ENCODE measurements at regions not wholly inside any gene's neighbourhood (a gene's known extent, or its start where the extent isn't known, plus 50 kb on each side); places are given as distances from the start of the nearest gene placed in this dataset.

DNA sequence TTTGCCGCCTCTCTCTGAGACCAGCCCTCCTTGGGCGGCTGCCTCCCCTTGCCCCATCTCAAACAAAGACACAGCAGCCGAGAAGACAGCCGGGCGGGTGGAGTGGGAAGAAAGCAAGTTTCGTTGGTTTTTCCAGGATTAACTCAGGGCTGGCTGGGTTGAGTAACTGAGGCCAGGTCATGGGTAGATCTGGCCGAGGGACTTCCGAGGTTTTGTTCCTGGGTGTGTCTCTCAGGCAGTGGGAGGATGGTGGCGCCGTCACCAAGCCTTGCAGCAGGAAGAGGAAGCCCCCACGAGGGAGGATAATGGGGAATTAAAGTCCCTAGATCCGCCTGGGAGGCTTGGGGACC lies 167.2 kb downstream of the TTLL2 start:
- TF ChIP-seq, protein P1, sequence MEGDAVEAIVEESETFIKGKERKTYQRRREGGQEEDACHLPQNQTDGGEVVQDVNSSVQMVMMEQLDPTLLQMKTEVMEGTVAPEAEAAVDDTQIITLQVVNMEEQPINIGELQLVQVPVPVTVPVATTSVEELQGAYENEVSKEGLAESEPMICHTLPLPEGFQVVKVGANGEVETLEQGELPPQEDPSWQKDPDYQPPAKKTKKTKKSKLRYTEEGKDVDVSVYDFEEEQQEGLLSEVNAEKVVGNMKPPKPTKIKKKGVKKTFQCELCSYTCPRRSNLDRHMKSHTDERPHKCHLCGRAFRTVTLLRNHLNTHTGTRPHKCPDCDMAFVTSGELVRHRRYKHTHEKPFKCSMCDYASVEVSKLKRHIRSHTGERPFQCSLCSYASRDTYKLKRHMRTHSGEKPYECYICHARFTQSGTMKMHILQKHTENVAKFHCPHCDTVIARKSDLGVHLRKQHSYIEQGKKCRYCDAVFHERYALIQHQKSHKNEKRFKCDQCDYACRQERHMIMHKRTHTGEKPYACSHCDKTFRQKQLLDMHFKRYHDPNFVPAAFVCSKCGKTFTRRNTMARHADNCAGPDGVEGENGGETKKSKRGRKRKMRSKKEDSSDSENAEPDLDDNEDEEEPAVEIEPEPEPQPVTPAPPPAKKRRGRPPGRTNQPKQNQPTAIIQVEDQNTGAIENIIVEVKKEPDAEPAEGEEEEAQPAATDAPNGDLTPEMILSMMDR (IDR thresholded peaks at IDR 0.05; ENCODE audit: poor library complexity, severe bottlenecking), result no peak

GRCh38 chr6:167493310-167493709 lies 168.4 kb downstream of the TTLL2 start:
- DNase-seq (ENCODE audit: low spot score), result no peak
- Histone ChIP-seq H3K27ac (ENCODE audit: poor library complexity, severe bottlenecking) (no peak overlapping the region), H3K4me3 (ENCODE audit: severe bottlenecking) (no peak overlapping the region), H3K4me1 (ENCODE audit: insufficient read depth, poor library complexity, severe bottlenecking) (no peaks in the 10 kb centered on the region), H3K27me3 (ENCODE audit: insufficient read depth, poor library complexity, severe bottlenecking) (peaks cover 11% of the 10 kb centered on the region), H3K36me3 (ENCODE audit: low read depth) (no peaks in the 10 kb centered on the region), H3K9me3 (ENCODE audit: severe bottlenecking) (no peaks in the 10 kb centered on the region)
- ATAC-seq (ENCODE audit: low read depth), result no peak
- TF ChIP-seq, protein P1 (IDR thresholded peaks at IDR 0.05; ENCODE audit: poor library complexity, severe bottlenecking), result no peak

More for the DNA sequence above, 167.2 kb downstream of the TTLL2 start:
- no peaks in the 10 kb centered on the region for H3K9me3 ChIP-seq (ENCODE audit: severe bottlenecking)
- no peak overlapping the region for H3K27ac ChIP-seq (ENCODE audit: poor library complexity, severe bottlenecking)
- peaks cover 11% of the 10 kb centered on the region for H3K27me3 ChIP-seq (ENCODE audit: insufficient read depth, poor library complexity, severe bottlenecking)
- no peak for DNase-seq (ENCODE audit: low spot score)
- H3K4me3 ChIP-seq (ENCODE audit: severe bottlenecking), result no peak overlapping the region
- H3K4me1 ChIP-seq (ENCODE audit: insufficient read depth, poor library complexity, severe bottlenecking), result no peaks in the 10 kb centered on the region
- ATAC-seq (ENCODE audit: low read depth), result no peak
- no peaks in the 10 kb centered on the region for H3K36me3 ChIP-seq (ENCODE audit: low read depth)

DNA sequence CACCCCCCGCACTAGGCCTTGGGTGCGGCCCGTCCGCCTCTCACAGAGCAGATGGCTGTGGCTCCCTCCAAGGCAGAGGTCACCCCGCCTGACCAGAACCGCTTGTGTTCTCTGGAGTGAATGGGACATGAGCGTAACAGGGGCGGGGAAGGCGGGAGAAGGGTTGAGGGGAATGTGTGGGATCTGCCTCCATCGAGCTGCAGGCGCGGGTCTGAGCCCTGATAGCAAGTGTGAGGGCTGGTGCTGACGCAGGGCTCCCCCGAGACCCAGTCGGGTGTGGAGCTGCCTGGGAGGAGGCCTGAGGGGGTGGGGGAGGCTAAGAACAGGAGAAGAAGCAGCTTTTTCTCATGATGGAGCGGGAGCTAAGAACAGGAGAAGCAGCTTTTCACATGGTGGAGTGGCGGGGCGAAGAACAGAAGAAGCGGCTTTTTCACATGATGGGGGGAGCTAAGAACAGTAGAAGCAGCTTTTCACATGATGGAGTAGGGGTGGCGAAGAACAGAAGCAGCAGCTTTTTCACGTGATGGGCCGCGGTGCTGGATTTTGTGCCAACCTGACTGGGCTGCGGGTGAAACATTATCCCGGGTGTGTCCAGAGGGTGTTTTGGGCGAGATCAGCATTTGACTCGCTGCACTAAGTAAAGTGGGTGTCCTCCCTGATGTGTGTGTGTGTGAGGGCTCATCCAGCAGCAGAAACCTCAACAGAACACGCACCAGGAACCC lies 169.3 kb downstream of the TTLL2 start:
- no peak for DNase-seq (ENCODE audit: low spot score)
- Histone ChIP-seq H3K4me3 (ENCODE audit: severe bottlenecking) (no peak overlapping the region), H3K9me3 (ENCODE audit: severe bottlenecking) (no peaks in the 10 kb centered on the region), H3K27ac (ENCODE audit: poor library complexity, severe bottlenecking) (no peak overlapping the region), H3K36me3 (ENCODE audit: low read depth) (no peaks in the 10 kb centered on the region), H3K4me1 (ENCODE audit: insufficient read depth, poor library complexity, severe bottlenecking) (no peaks in the 10 kb centered on the region), H3K27me3 (ENCODE audit: insufficient read depth, poor library complexity, severe bottlenecking) (peaks cover 11% of the 10 kb centered on the region)
- no peak for ATAC-seq (ENCODE audit: low read depth)
- TF ChIP-seq, protein P1 (IDR thresholded peaks at IDR 0.05; ENCODE audit: poor library complexity, severe bottlenecking), result no peak

DNA sequence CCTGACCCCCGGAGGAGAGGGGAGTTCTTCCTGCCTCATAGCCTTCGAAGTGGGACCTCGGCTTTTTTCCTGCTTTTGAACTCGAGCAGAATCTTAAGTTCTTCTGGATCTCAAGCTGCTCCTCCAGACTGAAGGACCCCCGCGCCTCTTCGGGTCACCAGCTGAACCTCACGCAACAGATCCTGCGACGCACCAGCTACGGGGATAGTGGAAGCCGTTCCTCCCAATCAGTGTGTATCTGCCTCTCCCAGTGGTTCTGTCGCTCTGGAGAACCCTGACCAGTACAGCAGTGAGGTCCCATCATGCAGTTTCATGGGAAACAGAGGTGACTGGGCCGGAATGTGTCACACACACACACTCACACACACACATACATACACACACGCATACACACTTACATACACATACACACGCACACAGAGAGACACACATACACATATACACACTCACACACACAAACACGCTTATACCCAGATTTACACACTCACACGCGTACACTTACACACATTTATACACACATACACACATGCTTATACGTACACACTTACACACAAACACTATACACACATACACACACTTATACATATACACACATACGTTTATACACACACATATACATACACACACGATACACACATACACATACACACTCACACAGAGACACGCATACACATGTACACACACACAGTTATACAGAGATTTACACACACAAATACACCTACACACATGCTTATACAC lies 170.0 kb downstream of the TTLL2 start:
- TF ChIP-seq, protein P1 (IDR thresholded peaks at IDR 0.05; ENCODE audit: poor library complexity, severe bottlenecking), result no peak
- H3K9me3 ChIP-seq (ENCODE audit: severe bottlenecking), result no peaks in the 10 kb centered on the region
- H3K4me1 ChIP-seq (ENCODE audit: insufficient read depth, poor library complexity, severe bottlenecking), result no peaks in the 10 kb centered on the region
- no peak overlapping the region for H3K4me3 ChIP-seq (ENCODE audit: severe bottlenecking)
- no peaks in the 10 kb centered on the region for H3K36me3 ChIP-seq (ENCODE audit: low read depth)
- no peak for DNase-seq (ENCODE audit: low spot score)
- no peak for ATAC-seq (ENCODE audit: low read depth)
- peaks cover 11% of the 10 kb centered on the region for H3K27me3 ChIP-seq (ENCODE audit: insufficient read depth, poor library complexity, severe bottlenecking)
- no peak overlapping the region for H3K27ac ChIP-seq (ENCODE audit: poor library complexity, severe bottlenecking)

Measured in RWPE2 (cell line).